SK-N-SH treated with all-trans-retinoic acid at 6 μM for 48 hours (cell line): ENCODE measurements at regions not wholly inside any gene's neighbourhood (a gene's known extent, or its start where the extent isn't known, plus 50 kb on each side); places are given as distances from the start of the nearest gene placed in this dataset.

Experiments used
- ATAC-seq: fragments of 200-7000 bp; cut with Tn5 transposase; 3 replicates; pipeline ENCODE4 v1.9.1; 2020; ENCODE audit warnings: mild to moderate bottlenecking, moderate library complexity
- ARNTL ChIP-seq: fragments of 450-650 bp; formaldehyde crosslinking; IDR thresholded peaks from 2 replicates; pipeline ENCODE4 v1.5.0; 2020; ENCODE audit warnings: low read depth, mild to moderate bottlenecking, moderate library complexity, borderline replicate concordance
- BACH2 ChIP-seq: fragments of 250-450 bp; sonication (Bioruptor Pico); IDR thresholded peaks from 2 replicates; pipeline ENCODE4 v1.9.0; 2021; ENCODE audit warnings: mild to moderate bottlenecking, borderline replicate concordance
- CSRNP3 ChIP-seq: fragments of 250-450 bp; sonication (Bioruptor Pico); IDR thresholded peaks from 2 replicates; pipeline ENCODE4 v1.5.1; 2021; ENCODE audit warnings: mild to moderate bottlenecking, moderate library complexity
- GLIS3 ChIP-seq: fragments of 250-450 bp; sonication (Bioruptor Pico); IDR thresholded peaks from 2 replicates; pipeline ENCODE4 v1.5.0; 2020; ENCODE audit warnings: mild to moderate bottlenecking, moderate library complexity
- ISL1 ChIP-seq: fragments of 250-450 bp; sonication (Bioruptor Pico); IDR thresholded peaks from 2 replicates; pipeline ENCODE4 v2.1.2; 2022; ENCODE audit warnings: mild to moderate bottlenecking, moderate library complexity
- PPARA ChIP-seq: fragments of 250-450 bp; sonication (Bioruptor Pico); IDR thresholded peaks from 2 replicates; pipeline ENCODE4 v1.5.0; 2020; ENCODE audit warnings: mild to moderate bottlenecking, borderline replicate concordance
- SNAI2 ChIP-seq: fragments of 250-450 bp; sonication (Bioruptor Pico); IDR thresholded peaks from 2 replicates; pipeline ENCODE4 v1.5.0; 2020; ENCODE audit warnings: mild to moderate bottlenecking, moderate library complexity
- TCF4 ChIP-seq: fragments of 250-450 bp; sonication (Bioruptor Pico); IDR thresholded peaks from 2 replicates; pipeline ENCODE4 v1.8.0; 2021; ENCODE audit warnings: mild to moderate bottlenecking, moderate library complexity, borderline replicate concordance
- ZC3H10 ChIP-seq: fragments of 250-450 bp; sonication (Bioruptor Pico); IDR thresholded peaks from 2 replicates; pipeline ENCODE4 v1.5.1; 2021; ENCODE audit warnings: mild to moderate bottlenecking, moderate library complexity
- ZFP3 ChIP-seq: fragments of 250-450 bp; sonication (Bioruptor Pico); IDR thresholded peaks from 2 replicates; pipeline ENCODE4 v1.5.0; 2020; ENCODE audit warnings: mild to moderate bottlenecking, moderate library complexity
- ZFP30 ChIP-seq: fragments of 450-650 bp; formaldehyde crosslinking; IDR thresholded peaks from 2 replicates; pipeline ENCODE4 v1.5.0; 2022; ENCODE audit warnings: mild to moderate bottlenecking, moderate library complexity
- ZNF565 ChIP-seq: fragments of 450-650 bp; formaldehyde crosslinking; conservative IDR thresholded peaks from 2 replicates; pipeline ENCODE4 v1.5.0; 2020; ENCODE audit warnings: low read depth, mild to moderate bottlenecking, moderate library complexity

GRCh38 chr7:112854169-112854568 lies 64.0 kb upstream of the TMEM168 start:
- ATAC-seq = no peak
- TF ChIP-seq BACH2 (no peak), GLIS3 (no peak)

- ATAC-seq = no peak
- TF ChIP-seq ZNF565 (CRISPR knock-in tag) (no peak), BACH2 (no peak), PPARA (CRISPR knock-in tag) (no peak), ISL1 (CRISPR knock-in tag) (no peak), SNAI2 (no peak), CSRNP3 (CRISPR knock-in tag) (no peak)
Measured at GRCh38 chr7:112853422-112853821, 63.2 kb upstream of the TMEM168 start.

- ATAC-seq = no peak
- no peak for TF ChIP-seq ZFP30 (CRISPR knock-in tag)
- TF ChIP-seq TCF4 (CRISPR knock-in tag) = no peak
- TF ChIP-seq ARNTL = no peak
- no peak for TF ChIP-seq SNAI2
- no peak for TF ChIP-seq ZC3H10 (CRISPR knock-in tag)
- TF ChIP-seq ZFP3 = no peak
Measured at GRCh38 chr7:112843151-112843550, 53.0 kb upstream of the TMEM168 start.
